ENCODE measurements at regions not wholly inside any gene's neighbourhood (a gene's known extent, or its start where the extent isn't known, plus 50 kb on each side); places are given as distances from the start of the nearest gene placed in this dataset.

- TF ChIP-seq POLR2A (IDR thresholded peaks at IDR 0.05), result no peak
- no peak for TF ChIP-seq EP300 (IDR thresholded peaks at IDR 0.05)
- no peak for TF ChIP-seq POLR2AphosphoS5 (IDR thresholded peaks at IDR 0.05)
- no peak for TF ChIP-seq CTCF (IDR thresholded peaks at IDR 0.05)
- Histone ChIP-seq H3K9me3 (peaks cover 0 to 3% (median 0%) of the 10 kb centered on the region in 4 donors), H3K4me3 (no peak overlapping the region), H3K27me3 (no peaks in the 10 kb centered on the region), H3K27ac (no peak overlapping the region), H3K36me3 (no peaks in the 10 kb centered on the region), H3K4me1 (no peaks in the 10 kb centered on the region)
- 76 to 93% (median 89%) methylated on average over 2 of the region's 2 CpGs for WGBS, 5 donors
- DNase-seq, result no peak
- intact Hi-C loops (cut with DNase I; ENCODE audit: low total_unique reads), result no loop called here
These were observed 109.5 kb upstream of the ITGB1 start for GRCh38 chr10:33067481-33067880.

GRCh38 chr10:33066558-33067236 is 108.7 kb upstream of the ITGB1 start:
- DNase-seq, result no peak
- no peak for TF ChIP-seq POLR2AphosphoS5 (IDR thresholded peaks at IDR 0.05)
- no peak for TF ChIP-seq EP300 (IDR thresholded peaks at IDR 0.05)
- no peak for TF ChIP-seq POLR2A (IDR thresholded peaks at IDR 0.05)
- no peak for TF ChIP-seq CTCF (IDR thresholded peaks at IDR 0.05)
- WGBS, 5 donors, result 75 to 83% (median 77%) methylated on average over 9 of the region's 9 CpGs

GRCh38 chr10:33065111-33065510 is 107.1 kb upstream of the ITGB1 start:
- TF ChIP-seq POLR2AphosphoS5 (IDR thresholded peaks at IDR 0.05), result no peak
- no peak for TF ChIP-seq CTCF (IDR thresholded peaks at IDR 0.05)
- no peak for TF ChIP-seq EP300 (IDR thresholded peaks at IDR 0.05)
- intact Hi-C loops (cut with DNase I; ENCODE audit: low total_unique reads), result no loop called here
- no peaks in the 10 kb centered on the region for H3K36me3 ChIP-seq
- no peaks in the 10 kb centered on the region for H3K4me1 ChIP-seq
- H3K27ac ChIP-seq, result no peak overlapping the region
- no peak overlapping the region for H3K4me3 ChIP-seq
- no peaks in the 10 kb centered on the region for H3K27me3 ChIP-seq
- 24 to 72% (median 55%) methylated on average over 1 of the region's 1 CpG for WGBS, 5 donors
- H3K9me3 ChIP-seq, result peaks cover 0 to 1% (median 0%) of the 10 kb centered on the region in 4 donors
- DNase-seq, result no peak

More at GRCh38 chr10:33066558-33067236, 108.7 kb upstream of the ITGB1 start:
- Histone ChIP-seq H3K27me3 (no peaks in the 10 kb centered on the region), H3K27ac (no peak overlapping the region), H3K4me3 (no peak overlapping the region), H3K9me3 (peaks cover 0 to 3% (median 0%) of the 10 kb centered on the region in 4 donors), H3K36me3 (no peaks in the 10 kb centered on the region), H3K4me1 (no peaks in the 10 kb centered on the region)
- intact Hi-C loops (cut with DNase I; ENCODE audit: low total_unique reads), result no loop called here

GRCh38 chr10:33064706-33065105 is 106.7 kb upstream of the ITGB1 start:
- DNase-seq, result no peak

More at GRCh38 chr10:33064706-33065105, 106.7 kb upstream of the ITGB1 start:
- WGBS, 5 donors, result 23 to 67% (median 33%) methylated on average over 1 of the region's 1 CpG
- no peaks in the 10 kb centered on the region for H3K4me1 ChIP-seq
- no peak overlapping the region for H3K27ac ChIP-seq
- H3K4me3 ChIP-seq, result no peak overlapping the region
- intact Hi-C loops (cut with DNase I; ENCODE audit: low total_unique reads), result no loop called here
- no peaks in the 10 kb centered on the region for H3K27me3 ChIP-seq
- no peaks in the 10 kb centered on the region for H3K36me3 ChIP-seq
- TF ChIP-seq CTCF (IDR thresholded peaks at IDR 0.05) (no peak), POLR2AphosphoS5 (IDR thresholded peaks at IDR 0.05) (no peak), EP300 (IDR thresholded peaks at IDR 0.05) (no peak), POLR2A (IDR thresholded peaks at IDR 0.05) (no peak)
- no peaks in the 10 kb centered on the region for H3K9me3 ChIP-seq
